ENCODE measurements at regions not wholly inside any gene's neighbourhood (a gene's known extent, or its start where the extent isn't known, plus 50 kb on each side); places are given as distances from the start of the nearest gene placed in this dataset.

GRCh38 chr3:107938143-107938542 is 152.7 kb downstream of the CD47 start:
- no peak for TF ChIP-seq CTCF (IDR thresholded peaks at IDR 0.05)
- no peak for TF ChIP-seq POLR2A (IDR thresholded peaks at IDR 0.05)
